Loucy (cell line): ENCODE measurements at regions not wholly inside any gene's neighbourhood (a gene's known extent, or its start where the extent isn't known, plus 50 kb on each side); places are given as distances from the start of the nearest gene placed in this dataset.

Source experiments
- CTCF ChIP-seq: fragments of 200-600 bp; sonication (generic); conservative IDR thresholded peaks from 2 replicates; pipeline ENCODE4 v1.5.1; 2014; ENCODE audit warnings: mild to moderate bottlenecking, antibody characterized with exemption, low read length
- EZH2phosphoT487 ChIP-seq: fragments of 200-600 bp; IDR thresholded peaks from 2 replicates; pipeline ENCODE4 v1.6.1; 2018; ENCODE audit warnings: antibody characterized with exemption, mild to moderate bottlenecking, moderate library complexity, borderline replicate concordance

GRCh38 chr6:81900616-81901015 is 148.1 kb upstream of the TENT5A start:
- TF ChIP-seq CTCF, result no peak
- TF ChIP-seq EZH2phosphoT487, result no peak
